Frontal cortex (tissue), 3 donors: ENCODE measurements at regions not wholly inside any gene's neighbourhood (a gene's known extent, or its start where the extent isn't known, plus 50 kb on each side); places are given as distances from the start of the nearest gene placed in this dataset.
"Not testable (repeated sequence)": the region's sequence is repeated elsewhere in the genome, so short reads cannot be mapped to it uniquely, and the experiment has no call there.

Experiments
- DNase-seq, 2 donors: peaks; one replicate each; pipeline ENCODE4 v3.0.0; 2012; ENCODE audit warnings: low spot score in 2 of 2
- FAIRE-seq: peaks from 2 replicates; lab custom pipeline; 2012; peaks lifted over from hg19 to GRCh38; lab: Jason Lieb, UNC
- donor health status: control.
- donor health status: control.
- donor health status: control.

DNA sequence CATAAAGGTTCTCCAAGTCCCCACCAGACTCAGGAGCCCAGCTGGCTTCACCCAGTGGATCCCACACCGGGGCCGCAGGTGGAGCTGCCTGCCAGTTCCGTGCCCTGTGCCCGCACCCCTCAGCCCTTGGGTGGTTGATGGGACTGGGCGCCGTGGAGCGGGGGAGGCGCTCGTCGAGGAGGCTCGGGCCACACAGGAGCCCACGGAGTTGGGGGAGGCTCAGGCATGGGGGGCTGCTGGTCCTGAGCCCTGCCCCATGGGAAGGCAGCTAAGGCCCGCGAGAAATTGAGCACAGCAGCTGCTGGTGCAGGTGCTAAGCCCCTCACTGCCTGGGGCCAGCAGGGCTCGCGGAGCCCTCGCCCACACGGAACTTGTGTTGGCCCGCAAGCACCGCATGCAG lies 234.4 kb upstream of the HSF2 start:
- DNase-seq (no peak), FAIRE-seq (no peak)

GRCh38 chr6:122170274-122170673 lies 229.2 kb upstream of the HSF2 start:
- FAIRE-seq: no peak
- DNase-seq: no peak

GRCh38 chr6:122178988-122179387 lies 220.5 kb upstream of the HSF2 start:
- DNase-seq: no peak
- no peak for FAIRE-seq

- DNase-seq: no peak
- no peak for FAIRE-seq
Observed at GRCh38 chr6:122180132-122180531, 219.3 kb upstream of the HSF2 start.

GRCh38 chr6:122182061-122182460 lies 217.4 kb upstream of the HSF2 start:
- FAIRE-seq (no peak), DNase-seq (no peak)

DNA sequence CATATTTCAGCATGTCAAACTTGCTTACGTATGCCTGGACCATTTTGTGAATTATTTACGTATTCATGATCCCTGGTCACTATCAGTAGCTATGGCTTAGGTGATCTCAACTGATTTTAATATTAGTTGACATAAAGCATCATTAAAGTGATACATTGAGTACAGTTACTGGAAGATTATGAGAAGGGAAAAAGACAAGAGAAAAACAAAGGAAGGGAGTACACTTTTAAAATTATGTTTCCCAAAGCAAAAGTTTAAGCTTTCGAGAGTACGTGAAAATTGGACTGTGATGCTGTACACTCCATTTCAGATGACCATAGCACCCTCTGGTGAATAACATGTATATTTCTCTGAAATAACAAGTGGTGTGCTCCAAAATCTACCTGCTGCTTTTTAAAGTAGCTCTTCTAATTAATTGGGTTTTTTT lies 215.0 kb upstream of the HSF2 start:
- DNase-seq (peak in 1 of 2 donors; percentile 16), FAIRE-seq (no peak)

DNA sequence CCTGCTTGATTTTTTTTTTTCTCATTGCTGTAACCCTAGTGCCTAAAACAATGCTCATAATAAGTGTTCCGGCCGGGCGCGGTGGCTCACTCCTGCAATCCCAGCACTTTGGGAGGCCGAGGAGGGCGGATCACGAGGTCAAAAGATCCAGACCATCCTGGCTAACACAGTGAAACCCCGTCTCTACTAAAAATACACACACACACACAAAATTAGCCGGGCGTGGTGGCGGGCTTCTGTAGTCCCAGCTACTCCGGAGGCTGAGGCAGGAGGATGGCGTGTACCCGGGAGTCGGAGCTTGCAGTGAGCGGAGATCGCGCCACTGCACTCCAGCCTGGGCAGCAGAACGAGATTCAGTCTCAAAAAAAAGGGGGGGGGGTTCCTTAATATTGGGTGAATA lies 214.0 kb upstream of the HSF2 start:
- not testable (repeated sequence) for DNase-seq, FAIRE-seq

DNA sequence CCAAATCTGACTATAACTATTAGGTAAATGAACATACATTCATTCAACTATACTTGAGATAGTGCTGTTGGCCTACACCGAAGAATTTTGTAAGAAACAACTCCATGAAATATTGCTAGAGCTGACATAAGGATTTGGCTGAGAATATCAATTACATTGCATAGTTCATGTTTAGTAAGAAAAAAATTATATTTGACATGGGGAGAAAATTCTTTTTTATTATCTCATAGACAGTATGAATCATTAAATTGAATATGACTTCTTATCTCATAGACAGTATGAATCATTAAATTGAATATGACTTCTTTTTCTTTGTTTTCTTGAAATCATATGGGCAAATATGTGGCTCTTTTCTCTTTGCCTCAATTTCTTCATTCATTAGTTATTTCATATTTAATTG lies 212.3 kb upstream of the HSF2 start:
- FAIRE-seq (no peak), DNase-seq (no peak)

DNA sequence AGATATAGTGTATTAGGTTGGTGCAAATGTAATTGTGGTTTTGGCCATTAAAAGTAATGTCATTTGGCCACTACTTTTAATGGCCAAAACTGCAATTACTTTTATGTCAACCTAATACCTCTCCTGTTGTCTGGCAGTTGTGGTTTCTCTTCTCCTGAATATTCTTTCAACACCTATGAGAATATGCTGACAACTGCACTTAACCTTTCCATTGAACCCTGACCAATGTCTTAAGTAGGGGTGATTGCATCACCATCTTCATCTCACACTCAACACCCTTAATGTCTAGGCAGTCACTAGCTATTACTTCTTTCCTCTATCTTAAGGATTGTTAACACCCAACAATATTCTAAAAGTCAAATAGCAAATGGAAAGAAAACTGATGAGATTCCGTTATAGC lies 200.5 kb upstream of the HSF2 start:
- DNase-seq: no peak
- FAIRE-seq: no peak

GRCh38 chr6:122200440-122200839 lies 199.0 kb upstream of the HSF2 start:
- no peak for DNase-seq
- no peak for FAIRE-seq

DNA sequence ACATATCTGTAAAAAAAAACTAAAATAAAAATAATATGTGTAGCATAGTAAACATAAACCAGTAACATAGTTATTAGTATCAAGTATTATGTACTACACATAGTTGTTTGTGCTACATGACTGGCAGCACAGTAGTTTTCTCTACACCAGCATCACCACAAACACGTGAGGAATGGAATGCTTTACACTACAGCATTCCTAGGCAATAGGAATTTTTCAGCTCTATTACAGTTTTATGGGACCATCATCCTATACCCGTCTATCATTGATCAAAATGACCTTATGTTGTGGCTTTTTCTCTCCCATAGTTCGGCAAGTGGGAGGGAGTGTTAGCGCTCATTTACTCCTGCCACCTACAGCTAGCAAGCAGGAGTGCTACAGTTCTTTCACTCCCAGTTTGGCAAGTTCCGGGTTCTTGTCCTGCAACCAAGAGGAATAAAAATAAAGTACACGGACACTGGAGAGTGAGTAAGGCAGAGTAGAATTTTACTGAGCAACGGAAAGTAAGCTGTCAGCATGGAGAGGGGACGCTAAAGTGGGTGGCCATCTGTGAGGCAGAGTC lies 196.8 kb upstream of the HSF2 start:
- FAIRE-seq: no peak
- DNase-seq: no peak

- DNase-seq: no peak
- FAIRE-seq: no peak
Observed at GRCh38 chr6:122207061-122207460, 192.4 kb upstream of the HSF2 start.

GRCh38 chr6:122207794-122208193 lies 191.7 kb upstream of the HSF2 start:
- no peak for DNase-seq
- FAIRE-seq: no peak

DNA sequence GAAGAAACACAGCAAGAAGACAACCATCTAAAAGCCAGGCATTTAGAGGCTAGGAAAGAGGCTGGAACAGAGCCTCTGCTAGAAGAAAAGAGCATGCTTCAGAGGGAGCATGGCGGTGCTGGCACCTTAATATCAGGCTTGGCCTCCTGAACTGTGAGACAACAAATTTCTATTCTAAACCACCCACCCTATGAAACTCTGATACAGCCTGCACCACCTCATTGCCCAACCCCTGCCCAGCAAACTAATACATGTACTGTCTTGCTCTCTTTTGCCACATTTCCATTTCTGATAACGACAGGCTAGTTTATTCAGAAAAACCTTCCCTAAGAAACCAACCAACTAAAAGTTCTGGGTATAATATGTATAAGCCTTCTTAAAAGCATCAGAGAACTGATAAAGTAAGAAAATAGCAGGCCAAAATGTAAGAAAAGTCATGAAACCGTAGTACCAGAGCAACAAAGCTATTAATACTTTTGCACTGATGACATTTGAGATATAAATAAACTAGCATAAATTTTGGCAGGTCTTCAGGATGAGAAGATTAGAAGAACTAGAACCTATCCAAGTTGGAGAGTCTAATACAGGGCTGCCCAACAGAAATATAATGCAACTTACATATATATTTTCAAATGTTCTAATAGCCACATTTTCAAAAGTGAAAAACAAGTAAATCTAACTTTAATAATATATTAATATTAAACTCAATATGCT lies 184.7 kb upstream of the HSF2 start:
- FAIRE-seq: no peak
- no peak for DNase-seq

DNA sequence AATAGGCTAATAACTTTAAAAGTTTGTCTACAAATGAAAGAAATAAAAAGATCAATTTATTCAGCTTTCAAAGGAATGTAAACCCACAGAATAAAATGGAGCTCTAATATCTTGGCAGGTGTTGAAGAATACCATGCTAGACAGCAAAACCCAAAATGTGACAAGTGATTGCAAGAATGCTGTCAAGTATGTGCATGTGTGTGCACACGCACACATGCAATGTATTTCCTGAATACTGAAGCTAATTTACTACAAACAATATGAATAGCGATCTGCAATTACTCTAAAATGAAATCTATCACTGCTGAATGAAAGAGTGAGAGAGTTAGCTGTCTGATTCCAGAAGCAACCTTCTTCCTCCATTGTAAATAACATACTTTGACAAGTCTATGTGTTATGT lies 179.2 kb upstream of the HSF2 start:
- FAIRE-seq (no peak), DNase-seq (no peak)

DNA sequence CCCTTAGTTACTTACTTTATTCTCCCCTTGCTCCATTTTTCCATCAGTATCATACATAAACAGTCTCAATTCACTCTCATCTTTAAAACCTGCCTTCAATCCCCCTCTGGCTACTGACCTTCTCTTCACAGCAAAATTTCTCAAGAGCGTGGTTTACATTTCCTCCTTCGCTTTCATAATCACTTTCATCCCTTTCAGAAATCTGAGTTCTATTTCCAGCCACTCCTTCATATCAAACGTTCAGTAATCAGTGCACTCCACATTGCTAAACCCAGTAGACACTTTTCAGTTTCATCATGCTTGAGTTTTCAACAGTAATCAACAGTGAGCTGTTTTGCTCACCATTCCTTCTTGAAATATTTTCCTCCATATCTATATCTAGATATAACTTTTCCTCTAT lies 176.7 kb upstream of the HSF2 start:
- no peak for FAIRE-seq
- no peak for DNase-seq

- FAIRE-seq: no peak
- DNase-seq: no peak
Observed at GRCh38 chr6:122223251-122223650, 176.2 kb upstream of the HSF2 start.

- FAIRE-seq (no peak), DNase-seq (no peak)
Observed at GRCh38 chr6:122238861-122239260, 160.6 kb upstream of the HSF2 start.

DNA sequence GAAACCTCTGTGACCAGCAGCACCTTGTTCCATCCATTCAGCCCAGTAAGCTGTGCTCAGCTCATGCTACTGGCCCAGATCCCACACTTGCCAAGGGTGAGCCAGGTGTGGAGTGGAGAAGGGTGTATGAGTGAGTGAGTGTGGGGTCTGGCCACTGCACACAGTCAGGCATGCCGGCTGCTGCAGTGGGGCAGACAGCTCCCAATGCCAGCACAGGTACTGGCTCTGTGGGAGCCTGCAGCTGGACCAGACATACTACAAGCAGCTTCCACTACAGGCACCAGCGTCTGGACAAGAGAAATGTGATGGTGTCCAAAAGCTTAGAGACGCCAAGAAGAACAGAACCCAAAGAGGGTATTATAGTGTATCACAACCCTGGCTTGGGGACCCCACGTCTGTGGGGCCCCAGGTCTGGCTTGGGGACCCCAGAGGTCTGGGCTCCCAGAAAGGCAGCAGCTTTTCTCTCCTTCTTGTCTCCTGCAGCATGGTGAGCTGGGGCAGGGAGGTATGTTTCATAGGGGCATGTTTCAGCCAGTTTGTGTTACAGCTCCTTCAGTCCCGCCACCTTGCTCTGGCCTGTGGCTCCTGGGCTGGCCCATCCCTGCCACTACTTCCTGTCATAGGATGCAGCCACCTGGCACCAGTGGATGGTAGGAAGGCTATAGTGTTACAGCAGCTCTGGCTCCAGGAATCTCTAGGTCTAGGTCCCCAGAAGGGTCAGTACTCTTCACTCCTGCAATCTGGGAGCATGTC lies 152.4 kb upstream of the HSF2 start:
- no peak for DNase-seq

DNA sequence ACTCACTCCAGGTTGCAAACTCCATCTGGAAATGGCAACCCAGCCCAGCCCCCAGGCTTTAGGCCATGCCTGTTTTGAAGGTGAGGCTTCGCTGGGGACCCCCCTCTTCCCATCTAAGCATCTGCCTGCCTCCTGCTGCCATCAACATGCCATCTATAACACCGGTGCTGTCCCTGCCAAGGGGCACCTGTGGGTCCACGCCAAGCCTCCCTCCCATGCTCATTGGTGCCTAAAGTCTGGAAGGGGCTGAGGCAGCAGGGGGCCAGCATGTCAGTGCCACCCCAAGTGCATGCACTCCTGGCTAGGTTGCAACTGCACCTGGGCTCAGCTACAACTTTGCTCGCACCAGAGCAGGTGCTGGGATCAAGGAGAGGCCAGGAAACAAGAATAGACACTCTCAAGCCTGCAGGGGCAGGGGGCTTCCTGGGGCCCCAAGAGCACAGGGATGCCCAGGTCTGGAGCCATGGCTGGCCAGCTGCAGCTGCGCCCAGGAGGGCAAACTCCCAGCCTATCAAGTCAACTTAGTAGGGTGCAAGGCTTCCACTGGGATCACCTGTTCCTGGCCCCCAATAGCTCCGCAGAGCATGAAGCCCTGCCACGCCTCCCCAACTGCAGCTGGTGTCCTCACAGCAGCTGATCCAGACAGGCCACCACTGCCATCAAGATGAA lies 151.3 kb upstream of the HSF2 start:
- no peak for FAIRE-seq
- DNase-seq: no peak

More for the DNA sequence above, 152.4 kb upstream of the HSF2 start:
- FAIRE-seq: no peak

DNA sequence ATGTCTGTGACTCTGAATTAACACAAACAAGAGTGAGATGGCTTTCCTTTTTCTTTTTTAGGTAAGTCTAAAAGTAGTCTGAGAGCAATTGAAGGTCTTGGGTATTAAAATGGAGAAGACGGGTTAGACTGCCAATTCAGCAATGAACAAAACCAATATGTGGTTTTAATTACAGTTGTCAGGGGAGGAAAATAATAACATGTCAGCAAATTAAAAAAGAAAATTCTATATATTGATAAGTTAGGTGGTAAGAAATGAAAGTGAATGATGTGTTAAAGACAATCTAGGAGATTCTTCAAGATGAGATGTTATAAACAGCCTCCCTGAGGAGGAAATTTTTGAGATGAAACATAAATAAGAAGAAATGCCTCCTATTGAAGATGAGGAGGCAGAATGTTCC lies 150.6 kb upstream of the HSF2 start:
- no peak for FAIRE-seq
- no peak for DNase-seq
